Esophagus (tissue), 2 donors: ENCODE measurements at regions not wholly inside any gene's neighbourhood (a gene's known extent, or its start where the extent isn't known, plus 50 kb on each side); places are given as distances from the start of the nearest gene placed in this dataset.

ENCODE experiments used
- H3K27ac ChIP-seq, 2 donors: one replicate each; pipeline ENCODE4 v1.5.1; 2013; ENCODE audit warnings: low read depth in 2 of 2, mild to moderate bottlenecking in 2 of 2, inconsistent platforms in 1 of 2, low read length in 1 of 2, moderate library complexity in 1 of 2
- H3K27me3 ChIP-seq, 2 donors: one replicate each; pipeline ENCODE4 v1.6.1; 2013; ENCODE audit warnings: low read length in 2 of 2, control low read depth in 1 of 2, mild to moderate bottlenecking in 1 of 2; ENCODE audit not compliant: insufficient read depth in 2 of 2, control insufficient read depth in 1 of 2
- H3K36me3 ChIP-seq, 2 donors: one replicate each; pipeline ENCODE4 v1.6.1; 2013; ENCODE audit warnings: low read length in 1 of 2; ENCODE audit not compliant: control insufficient read depth in 2 of 2, insufficient read depth in 2 of 2
- H3K4me1 ChIP-seq, 2 donors: one replicate each; pipeline ENCODE4 v1.6.1; 2013; ENCODE audit warnings: low read length in 1 of 2; ENCODE audit not compliant: control insufficient read depth in 2 of 2, insufficient read depth in 2 of 2
- H3K4me3 ChIP-seq, 2 donors: one replicate each; pipeline ENCODE4 v1.5.1; 2013; ENCODE audit warnings: low read length in 2 of 2, mild to moderate bottlenecking in 2 of 2, low read depth in 1 of 2, moderate library complexity in 1 of 2
- H3K9me3 ChIP-seq, 2 donors: one replicate each; pipeline ENCODE4 v1.6.1; 2013; ENCODE audit warnings: mild to moderate bottlenecking in 2 of 2, low read depth in 1 of 2, low read length in 1 of 2, moderate library complexity in 1 of 2; ENCODE audit not compliant: control insufficient read depth in 2 of 2, insufficient read depth in 1 of 2
- WGBS, 2 donors: extraction: QIAGEN DNeasy Blood & Tissue Kit; methylation state at CpG; one replicate each; pipeline ENCODE4 v1.1.7; 2013; 5-methylcytosine and 5-hydroxymethylcytosine counted together
- donor health status: healthy with polysubstance abuse.
- donor health status: Bipolar disorder and iron deficiency.

- no peaks in the 10 kb centered on the region for H3K9me3 ChIP-seq
- H3K4me3 ChIP-seq = no peak overlapping the region
- peak overlapping the region; percentile 28 to 34 for H3K27ac ChIP-seq
- H3K27me3 ChIP-seq = no peaks in the 10 kb centered on the region
- WGBS, 2 donors = 54 to 66% methylated on average over 18 of the region's 18 CpGs
- no peaks in the 10 kb centered on the region for H3K36me3 ChIP-seq
- no peaks in the 10 kb centered on the region for H3K4me1 ChIP-seq
Measured at GRCh38 chr20:53757472-53757913, 163.9 kb upstream of the ZNF217 start.

- no peaks in the 10 kb centered on the region for H3K36me3 ChIP-seq
- H3K4me3 ChIP-seq = no peak overlapping the region
- 83 to 84% methylated on average over 8 of the region's 8 CpGs for WGBS, 2 donors
- no peaks in the 10 kb centered on the region for H3K9me3 ChIP-seq
- no peak overlapping the region for H3K27ac ChIP-seq
- H3K4me1 ChIP-seq = peaks cover 0 to 2% of the 10 kb centered on the region in 2 donors
- H3K27me3 ChIP-seq = no peaks in the 10 kb centered on the region
Measured at GRCh38 chr20:53755733-53756531, 162.3 kb upstream of the ZNF217 start.

- H3K36me3 ChIP-seq = no peaks in the 10 kb centered on the region
- H3K27me3 ChIP-seq = no peaks in the 10 kb centered on the region
- H3K27ac ChIP-seq = peak overlapping the region in 1 of 2 donors; percentile 67
- peaks cover 0 to 7% of the 10 kb centered on the region in 2 donors for H3K4me1 ChIP-seq
- no peaks in the 10 kb centered on the region for H3K9me3 ChIP-seq
- H3K4me3 ChIP-seq = no peak overlapping the region
- WGBS, 2 donors = 46 to 54% methylated on average over 2 of the region's 2 CpGs
Measured at GRCh38 chr20:53753880-53754459, 160.3 kb upstream of the ZNF217 start.

- Histone ChIP-seq H3K4me1 (peaks cover 0 to 7% of the 10 kb centered on the region in 2 donors), H3K27me3 (no peaks in the 10 kb centered on the region), H3K9me3 (no peaks in the 10 kb centered on the region), H3K36me3 (no peaks in the 10 kb centered on the region), H3K27ac (peak overlapping the region; percentile 67 to 78), H3K4me3 (no peak overlapping the region)
- WGBS, 2 donors = 50 to 54% methylated on average over 16 of the region's 16 CpGs
Measured at GRCh38 chr20:53752971-53753879, 159.6 kb upstream of the ZNF217 start.

- H3K27ac ChIP-seq = peak overlapping the region in 1 of 2 donors; percentile 22
- 95 to 96% methylated on average over 3 of the region's 3 CpGs for WGBS, 2 donors
- no peaks in the 10 kb centered on the region for H3K36me3 ChIP-seq
Measured at GRCh38 chr20:53752583-53752970, 158.9 kb upstream of the ZNF217 start.

GRCh38 chr20:53751620-53752318 is 158.1 kb upstream of the ZNF217 start:
- H3K4me1 ChIP-seq = peaks cover 0 to 7% of the 10 kb centered on the region in 2 donors
- peak overlapping the region; percentile 34 to 74 for H3K27ac ChIP-seq
- no peaks in the 10 kb centered on the region for H3K36me3 ChIP-seq
- H3K4me3 ChIP-seq = no peak overlapping the region
- H3K9me3 ChIP-seq = no peaks in the 10 kb centered on the region
- no peaks in the 10 kb centered on the region for H3K27me3 ChIP-seq
- WGBS, 2 donors = 30 to 36% methylated on average over 9 of the region's 9 CpGs

More at GRCh38 chr20:53752583-53752970, 158.9 kb upstream of the ZNF217 start:
- no peaks in the 10 kb centered on the region for H3K9me3 ChIP-seq
- peaks cover 0 to 7% of the 10 kb centered on the region in 2 donors for H3K4me1 ChIP-seq
- no peaks in the 10 kb centered on the region for H3K27me3 ChIP-seq
- no peak overlapping the region for H3K4me3 ChIP-seq

- Histone ChIP-seq H3K27ac (peak overlapping the region; percentile 58 to 74), H3K4me1 (peaks cover 0 to 7% of the 10 kb centered on the region in 2 donors)
Measured at GRCh38 chr20:53750827-53751619, 157.4 kb upstream of the ZNF217 start.

GRCh38 chr20:53749499-53749898 is 155.9 kb upstream of the ZNF217 start:
- 64 to 68% methylated on average over 1 of the region's 1 CpG for WGBS, 2 donors
- peaks cover 0 to 7% of the 10 kb centered on the region in 2 donors for H3K4me1 ChIP-seq
- no peaks in the 10 kb centered on the region for H3K27me3 ChIP-seq
- H3K9me3 ChIP-seq = no peaks in the 10 kb centered on the region
- H3K27ac ChIP-seq = no peak overlapping the region
- H3K36me3 ChIP-seq = no peaks in the 10 kb centered on the region
- H3K4me3 ChIP-seq = no peak overlapping the region

More at GRCh38 chr20:53750827-53751619, 157.4 kb upstream of the ZNF217 start:
- Histone ChIP-seq H3K4me3 (no peak overlapping the region), H3K27me3 (no peaks in the 10 kb centered on the region), H3K9me3 (no peaks in the 10 kb centered on the region), H3K36me3 (no peaks in the 10 kb centered on the region)
- WGBS, 2 donors = 48 to 49% methylated on average over 14 of the region's 14 CpGs
